CD14-positive monocyte (primary cell): ENCODE measurements at regions not wholly inside any gene's neighbourhood (a gene's known extent, or its start where the extent isn't known, plus 50 kb on each side); places are given as distances from the start of the nearest gene placed in this dataset.

Source experiments
- DNase-seq, 3 donors: peaks; one replicate each; pipeline ENCODE4 v3.0.0-alpha.2; 2011 to 2022
- H2AFZ ChIP-seq: 2 replicates; pipeline ENCODE4 v1.6.0; 2012; ENCODE audit warnings: mild to moderate bottlenecking, low read depth, low read length, inconsistent platforms; ENCODE audit not compliant: insufficient read depth, poor library complexity, severe bottlenecking
- H3K27ac ChIP-seq, 2 donors: 1 replicate in 1 of 2; 2 replicates in 1 of 2; pipeline ENCODE4 v1.5.1; 2012 to 2013; ENCODE audit warnings: low read length in 2 of 2, control low read depth in 1 of 2, inconsistent platforms in 1 of 2, low read depth in 1 of 2, mild to moderate bottlenecking in 1 of 2
- H3K27me3 ChIP-seq, 2 donors: one replicate each; pipeline versions ENCODE4 v1.6.0 to v1.6.1; 2011 to 2013; ENCODE audit warnings: low read length in 2 of 2; ENCODE audit not compliant: control insufficient read depth in 2 of 2, insufficient read depth in 2 of 2
- H3K36me3 ChIP-seq, 2 donors: replicated peaks in 1 of 2; 1 replicate in 1 of 2; 2 replicates in 1 of 2; pipeline versions ENCODE4 v1.5.1 to v1.6.1; 2012 to 2013; ENCODE audit warnings: low read length in 2 of 2, control low read depth in 1 of 2, inconsistent platforms in 1 of 2, mild to moderate bottlenecking in 1 of 2; ENCODE audit not compliant: insufficient read depth in 2 of 2, control insufficient read depth in 1 of 2
- H3K4me1 ChIP-seq, 2 donors: 1 replicate in 1 of 2; 2 replicates in 1 of 2; pipeline versions ENCODE4 v1.5.1 to v1.6.1; 2012 to 2013; ENCODE audit warnings: low read length in 2 of 2, control low read depth in 1 of 2, inconsistent platforms in 1 of 2, mild to moderate bottlenecking in 1 of 2, moderate library complexity in 1 of 2; ENCODE audit not compliant: insufficient read depth in 2 of 2, control insufficient read depth in 1 of 2
- H3K4me2 ChIP-seq: replicated peaks from 2 replicates; pipeline ENCODE3; 2012; ENCODE audit warnings: low read length, moderate library complexity, mild to moderate bottlenecking; ENCODE audit not compliant: poor library complexity, severe bottlenecking; ENCODE audit errors: extremely low read depth
- H3K4me3 ChIP-seq, 3 experiments: fragments of 200-600 bp in 1 of 3; sonication (generic) in 1 of 3; replicated peaks in 1 of 3; 1 replicate in 2 of 3; 2 replicates in 1 of 3; pipeline ENCODE4 v1.5.1; 2011 to 2013; ENCODE audit warnings: low read length in 3 of 3, mild to moderate bottlenecking in 3 of 3, control low read depth in 2 of 3, low read depth in 2 of 3, inconsistent platforms in 1 of 3, moderate library complexity in 1 of 3
- H3K79me2 ChIP-seq: 2 replicates; pipeline ENCODE4 v1.6.0; 2012; ENCODE audit warnings: mild to moderate bottlenecking, control low read depth, inconsistent platforms, low read length, moderate library complexity; ENCODE audit not compliant: insufficient read depth
- H3K9ac ChIP-seq: 2 replicates; pipeline ENCODE4 v1.6.0; 2017; ENCODE audit warnings: low read length, mild to moderate bottlenecking; ENCODE audit not compliant: insufficient read depth, poor library complexity, severe bottlenecking
- H3K9me3 ChIP-seq, 2 donors: replicated peaks in 1 of 2; 1 replicate in 1 of 2; 2 replicates in 1 of 2; pipeline versions ENCODE4 v1.5.1 to v1.6.1; 2012 to 2013; ENCODE audit warnings: low read length in 2 of 2, control low read depth in 1 of 2; ENCODE audit not compliant: control insufficient read depth in 1 of 2, insufficient read depth in 1 of 2
- H4K20me1 ChIP-seq: 2 replicates; pipeline ENCODE4 v1.6.0; 2012; ENCODE audit warnings: mild to moderate bottlenecking, low read length, control low read depth, moderate library complexity; ENCODE audit not compliant: insufficient read depth
- H3K27ac Mint-ChIP-seq, 7 donors: one replicate each; pipeline ENCODE4 v1.8.0; 2020; ENCODE audit warnings: mild to moderate bottlenecking in 7 of 7, mixed read lengths in 7 of 7, moderate library complexity in 6 of 7, inconsistent platforms in 2 of 7
- H3K27me3 Mint-ChIP-seq, 3 donors: one replicate each; pipeline ENCODE4 v1.8.0; 2021 to 2022; ENCODE audit warnings: low read depth in 3 of 3, mild to moderate bottlenecking in 3 of 3, mixed read lengths in 3 of 3, moderate library complexity in 3 of 3, inconsistent platforms in 1 of 3
- H3K36me3 Mint-ChIP-seq, 2 donors: one replicate each; pipeline ENCODE4 v1.8.0; 2020; ENCODE audit warnings: mixed read lengths in 2 of 2, inconsistent platforms in 1 of 2, mild to moderate bottlenecking in 1 of 2
- H3K4me1 Mint-ChIP-seq: one replicate; pipeline ENCODE4 v1.8.0; 2020; ENCODE audit warnings: mild to moderate bottlenecking, mixed read lengths
- H3K4me3 Mint-ChIP-seq, 2 donors: one replicate each; pipeline ENCODE4 v1.8.0; 2020; ENCODE audit warnings: mild to moderate bottlenecking in 2 of 2, mixed read lengths in 2 of 2, moderate library complexity in 1 of 2
- H3K9me3 Mint-ChIP-seq, 7 donors: one replicate each; pipeline ENCODE4 v1.8.0; 2020 to 2022; ENCODE audit warnings: mixed read lengths in 7 of 7, mild to moderate bottlenecking in 6 of 7, moderate library complexity in 6 of 7, inconsistent platforms in 2 of 7
- WGBS: methylation state at CpG from one replicate; pipeline ENCODE4 v1.1.5; 2013; ENCODE audit warnings: missing lambda C conversion rate; ENCODE audit not compliant: insufficient coverage; 5-methylcytosine and 5-hydroxymethylcytosine counted together
- intact Hi-C, 2 donors: fragments of 100-400 bp; cut with micrococcal nuclease; formaldehyde crosslinking; loops; one replicate each; pipeline versions ENCODE4 v1.15.0 to v1.15.1; 2023
- TF ChIP-seq, protein P1 (sequence below): fragments of 200-600 bp; IDR thresholded peaks from one replicate; pipeline ENCODE4 v1.8.0; 2022; ENCODE audit warnings: antibody characterized with exemption, mild to moderate bottlenecking

DNA sequence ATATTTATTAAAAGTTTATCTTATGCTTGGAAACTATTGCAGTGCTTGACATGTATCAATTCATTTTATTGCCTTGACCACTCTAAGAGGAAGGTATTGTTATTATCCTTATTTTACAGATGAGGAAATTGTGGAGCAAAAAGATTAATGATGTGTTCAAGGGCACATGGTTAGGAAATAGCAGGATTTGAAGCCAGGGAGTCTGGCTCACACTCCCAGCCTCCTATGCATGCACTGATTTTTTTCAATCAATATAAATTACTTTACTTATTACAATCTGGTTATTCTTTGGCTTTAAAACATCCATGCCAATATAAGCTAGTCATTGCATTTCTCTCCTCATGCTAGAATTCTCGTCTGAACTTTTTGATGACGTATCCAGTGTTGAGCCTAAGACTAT is 94.2 kb upstream of the TBX5 start:
- Mint-ChIP-seq H3K9me3 (peaks cover 0 to 2% (median 0%) of the 10 kb centered on the region in 7 donors), H3K27me3 (peaks cover 17 to 35% (median 19%) of the 10 kb centered on the region in 3 donors), H3K4me3 (no peak overlapping the region), H3K4me1 (no peaks in the 10 kb centered on the region), H3K36me3 (no peaks in the 10 kb centered on the region), H3K27ac (no peak overlapping the region)
- H3K4me3 ChIP-seq, result no peak overlapping the region
- no peak overlapping the region for H2AFZ ChIP-seq
- no peaks in the 10 kb centered on the region for H3K4me1 ChIP-seq
- H3K27ac ChIP-seq, result no peak overlapping the region
- H3K27me3 ChIP-seq, result peaks cover 16 to 27% of the 10 kb centered on the region in 2 donors
- DNase-seq, result no peak
- H4K20me1 ChIP-seq, result no peaks in the 10 kb centered on the region
- TF ChIP-seq, protein P1, sequence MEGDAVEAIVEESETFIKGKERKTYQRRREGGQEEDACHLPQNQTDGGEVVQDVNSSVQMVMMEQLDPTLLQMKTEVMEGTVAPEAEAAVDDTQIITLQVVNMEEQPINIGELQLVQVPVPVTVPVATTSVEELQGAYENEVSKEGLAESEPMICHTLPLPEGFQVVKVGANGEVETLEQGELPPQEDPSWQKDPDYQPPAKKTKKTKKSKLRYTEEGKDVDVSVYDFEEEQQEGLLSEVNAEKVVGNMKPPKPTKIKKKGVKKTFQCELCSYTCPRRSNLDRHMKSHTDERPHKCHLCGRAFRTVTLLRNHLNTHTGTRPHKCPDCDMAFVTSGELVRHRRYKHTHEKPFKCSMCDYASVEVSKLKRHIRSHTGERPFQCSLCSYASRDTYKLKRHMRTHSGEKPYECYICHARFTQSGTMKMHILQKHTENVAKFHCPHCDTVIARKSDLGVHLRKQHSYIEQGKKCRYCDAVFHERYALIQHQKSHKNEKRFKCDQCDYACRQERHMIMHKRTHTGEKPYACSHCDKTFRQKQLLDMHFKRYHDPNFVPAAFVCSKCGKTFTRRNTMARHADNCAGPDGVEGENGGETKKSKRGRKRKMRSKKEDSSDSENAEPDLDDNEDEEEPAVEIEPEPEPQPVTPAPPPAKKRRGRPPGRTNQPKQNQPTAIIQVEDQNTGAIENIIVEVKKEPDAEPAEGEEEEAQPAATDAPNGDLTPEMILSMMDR, result no peak
- 47% methylated on average over 2 of the region's 2 CpGs for WGBS
- H3K9me3 ChIP-seq, result no peaks in the 10 kb centered on the region
- no peaks in the 10 kb centered on the region for H3K79me2 ChIP-seq
- no peak overlapping the region for H3K4me2 ChIP-seq
- H3K9ac ChIP-seq, result no peak overlapping the region
- intact Hi-C loops, result no loop called here
- no peaks in the 10 kb centered on the region for H3K36me3 ChIP-seq

DNA sequence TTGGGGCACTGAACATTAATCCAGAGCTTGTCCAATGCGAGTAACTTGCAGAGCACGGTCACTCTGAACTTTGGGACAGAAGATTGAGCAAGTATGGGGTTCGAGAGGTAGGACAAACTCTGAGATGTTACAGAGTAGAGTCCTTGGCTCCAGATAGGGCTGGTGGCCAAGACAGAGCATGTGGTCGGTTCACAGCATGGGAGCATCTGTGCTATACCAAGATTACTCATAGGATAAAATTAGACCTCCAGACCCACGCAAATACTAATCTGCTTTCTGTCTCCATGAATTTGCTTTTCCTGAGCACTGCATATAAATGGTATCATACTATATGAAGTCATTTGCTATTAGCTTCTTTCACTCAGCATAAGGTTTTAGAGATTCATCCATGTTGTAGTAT is 93.4 kb upstream of the TBX5 start:
- Histone ChIP-seq H3K79me2 (no peaks in the 10 kb centered on the region), H3K9me3 (no peaks in the 10 kb centered on the region), H3K4me2 (no peak overlapping the region), H3K27ac (no peak overlapping the region), H3K4me3 (no peak overlapping the region), H3K4me1 (no peaks in the 10 kb centered on the region), H3K27me3 (peaks cover 16 to 27% of the 10 kb centered on the region in 2 donors), H2AFZ (no peak overlapping the region), H4K20me1 (no peaks in the 10 kb centered on the region), H3K9ac (no peak overlapping the region), H3K36me3 (no peaks in the 10 kb centered on the region)
- WGBS, result 73% methylated on average over 2 of the region's 5 CpGs
- TF ChIP-seq, protein P1, result no peak
- Mint-ChIP-seq H3K9me3 (peaks cover 0 to 4% (median 0%) of the 10 kb centered on the region in 7 donors), H3K36me3 (no peaks in the 10 kb centered on the region), H3K4me1 (no peaks in the 10 kb centered on the region), H3K4me3 (no peak overlapping the region), H3K27me3 (peaks cover 15 to 34% (median 23%) of the 10 kb centered on the region in 3 donors), H3K27ac (no peak overlapping the region)
- DNase-seq, result no peak
- intact Hi-C loops, result no loop called here
